ENCODE measurements at regions not wholly inside any gene's neighbourhood (a gene's known extent, or its start where the extent isn't known, plus 50 kb on each side); places are given as distances from the start of the nearest gene placed in this dataset.

DNA sequence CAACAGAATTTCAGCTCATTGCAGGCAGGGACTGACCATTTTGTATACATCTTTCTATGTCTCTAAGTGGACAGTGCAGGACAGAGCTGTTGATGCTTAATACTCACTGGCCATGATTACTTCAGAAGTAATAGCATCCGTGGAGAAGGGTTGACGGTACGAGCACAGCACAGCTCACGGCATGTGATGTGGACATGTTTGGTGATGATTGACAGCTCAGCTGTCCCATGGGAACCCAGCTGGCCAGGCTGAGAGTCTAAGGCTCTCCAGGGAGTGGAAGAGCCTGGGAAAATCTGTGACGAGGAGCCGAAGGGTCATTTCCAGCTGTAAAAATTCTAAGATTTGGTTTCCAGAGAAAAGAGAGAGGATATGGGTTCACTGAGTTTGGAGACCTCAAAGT is 198.2 kb downstream of the SNX19 start:
- DNase-seq: no peak

DNA sequence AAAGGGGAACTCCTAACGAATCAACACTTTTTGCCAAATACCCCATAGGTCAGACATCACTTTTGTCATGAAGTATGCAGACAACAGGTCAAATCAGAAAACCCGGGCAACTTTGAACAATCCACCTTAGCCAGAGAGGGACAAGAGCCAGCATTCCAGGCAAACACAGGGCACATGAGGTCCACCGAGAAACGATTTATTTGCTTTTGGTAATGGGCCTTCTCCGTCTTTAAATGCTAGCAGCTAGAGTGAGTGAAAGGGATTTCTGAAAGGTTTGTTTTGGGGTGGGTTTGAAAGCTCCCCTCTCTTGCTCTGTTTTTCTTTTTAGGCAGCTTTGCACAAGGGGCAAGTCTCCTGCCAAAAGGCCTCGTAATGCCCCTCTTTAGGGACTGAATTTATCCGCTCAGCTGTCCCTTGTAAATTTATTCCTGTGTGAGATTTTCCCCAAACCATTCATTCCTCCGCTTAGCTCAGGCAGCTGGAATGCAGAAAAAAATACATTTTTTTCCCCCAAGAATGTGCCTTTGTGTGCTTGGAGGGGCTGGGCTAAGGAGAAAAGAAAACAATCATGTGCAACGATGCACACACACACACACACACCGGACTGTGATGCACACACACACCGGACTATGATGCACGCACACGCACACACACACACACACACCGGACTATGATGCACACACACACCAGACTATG is 196.9 kb downstream of the SNX19 start:
- DNase-seq: no peak

DNA sequence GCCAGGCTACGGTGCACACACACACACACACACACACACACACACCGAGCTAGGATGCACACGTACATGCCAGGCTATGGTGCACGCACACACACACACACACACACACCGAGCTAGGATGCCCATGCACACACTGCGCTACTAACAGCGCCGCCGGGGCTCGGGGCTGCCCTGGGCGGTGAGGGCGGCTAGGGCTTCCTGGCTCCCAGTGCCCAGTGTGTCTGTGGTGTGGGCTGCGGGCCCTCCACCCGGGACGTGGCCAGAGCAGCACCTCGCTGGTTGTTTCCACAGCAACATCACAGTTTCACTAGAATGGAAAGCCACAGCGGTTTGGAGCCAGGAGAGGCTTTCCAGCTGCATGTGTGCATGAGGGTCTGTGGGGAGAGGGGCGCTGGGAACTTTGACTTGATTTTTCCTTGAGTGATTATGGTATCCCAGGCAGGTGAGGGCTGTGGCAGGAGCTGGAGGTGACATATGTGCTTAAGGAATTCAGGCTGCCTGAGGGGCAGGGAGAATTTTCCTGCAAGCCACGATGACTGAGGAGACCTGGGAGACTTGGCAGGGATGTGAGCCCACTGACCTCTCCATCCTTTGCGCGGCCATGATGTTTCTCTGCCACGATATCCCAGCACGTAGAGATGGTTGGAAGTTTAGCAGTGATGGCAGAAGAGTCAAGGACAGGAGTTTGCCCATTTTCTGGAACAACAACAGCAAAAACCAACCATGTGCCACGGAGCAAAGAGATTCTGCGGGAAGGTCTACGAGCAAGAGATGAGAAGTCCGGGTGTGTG is 195.9 kb downstream of the SNX19 start:
- no peak for DNase-seq

DNA sequence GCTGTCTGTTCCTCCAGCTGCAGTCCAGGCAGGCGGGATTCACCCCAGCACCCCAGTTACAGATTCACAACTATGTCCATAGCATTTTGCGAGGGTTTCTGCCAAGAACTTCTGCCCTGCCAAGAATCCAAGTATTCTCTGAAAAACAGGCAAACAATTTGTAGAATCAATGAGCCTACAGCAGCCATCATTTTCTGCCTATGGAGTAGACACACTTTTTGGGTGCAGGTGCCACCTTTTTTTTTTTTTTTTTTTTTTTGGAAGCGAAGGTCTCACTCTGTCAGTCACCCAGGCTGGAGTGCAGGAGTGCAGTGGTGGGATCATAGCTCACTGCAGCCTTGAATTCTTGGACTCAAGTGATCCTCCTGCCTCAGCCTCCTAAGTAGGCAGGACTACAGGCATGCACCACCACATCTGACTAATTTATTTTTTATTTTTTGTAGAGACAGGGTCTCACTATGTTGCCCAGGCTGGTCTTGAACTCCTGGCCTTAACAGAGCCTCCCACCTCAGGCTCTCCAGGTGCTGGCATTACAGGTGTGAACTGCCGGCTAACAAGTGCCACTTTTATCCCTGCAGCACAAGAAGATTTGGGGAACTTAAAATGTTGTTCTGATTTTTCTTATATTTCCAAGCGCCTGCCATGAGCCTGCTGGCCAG is 195.1 kb downstream of the SNX19 start:
- DNase-seq: no peak

DNA sequence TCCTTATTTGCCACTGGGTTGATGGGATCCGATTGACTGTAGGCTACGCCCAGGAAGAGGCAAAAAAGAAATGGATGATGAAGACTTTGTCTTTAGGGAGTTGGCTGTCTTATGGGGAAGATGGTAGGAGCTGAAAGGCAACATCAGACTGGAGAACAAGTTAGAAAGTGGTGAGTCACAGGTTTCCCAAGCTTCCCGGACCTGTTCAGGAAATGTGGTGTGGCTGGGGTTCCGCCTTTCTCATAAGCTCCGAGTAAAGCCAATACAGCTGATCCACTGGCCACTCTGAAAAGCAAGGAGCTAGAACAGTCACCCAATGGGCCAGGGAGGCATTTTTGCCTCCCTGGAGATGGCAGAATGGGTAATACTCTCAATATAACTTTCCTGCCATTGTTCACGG is 194.5 kb downstream of the SNX19 start:
- no peak for DNase-seq

DNA sequence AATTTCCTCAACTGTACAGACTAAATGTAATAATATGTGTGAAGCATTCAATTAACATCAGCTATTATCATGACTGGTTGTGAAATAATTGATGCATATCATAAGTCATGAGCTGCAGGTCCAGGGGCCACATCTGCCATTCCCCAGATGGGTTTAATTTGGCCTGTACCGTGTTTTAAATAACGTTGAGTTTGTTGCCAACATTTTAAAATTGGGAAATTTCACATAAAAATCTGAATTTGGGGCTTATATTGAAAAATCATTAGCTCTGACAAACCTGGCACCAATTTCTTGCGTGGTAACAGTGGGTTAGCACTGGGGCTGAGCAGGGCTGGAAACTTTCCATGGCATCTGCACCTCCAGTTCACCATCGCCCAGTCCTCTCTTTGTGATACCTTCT is 193.9 kb downstream of the SNX19 start:
- no peak for DNase-seq

DNA sequence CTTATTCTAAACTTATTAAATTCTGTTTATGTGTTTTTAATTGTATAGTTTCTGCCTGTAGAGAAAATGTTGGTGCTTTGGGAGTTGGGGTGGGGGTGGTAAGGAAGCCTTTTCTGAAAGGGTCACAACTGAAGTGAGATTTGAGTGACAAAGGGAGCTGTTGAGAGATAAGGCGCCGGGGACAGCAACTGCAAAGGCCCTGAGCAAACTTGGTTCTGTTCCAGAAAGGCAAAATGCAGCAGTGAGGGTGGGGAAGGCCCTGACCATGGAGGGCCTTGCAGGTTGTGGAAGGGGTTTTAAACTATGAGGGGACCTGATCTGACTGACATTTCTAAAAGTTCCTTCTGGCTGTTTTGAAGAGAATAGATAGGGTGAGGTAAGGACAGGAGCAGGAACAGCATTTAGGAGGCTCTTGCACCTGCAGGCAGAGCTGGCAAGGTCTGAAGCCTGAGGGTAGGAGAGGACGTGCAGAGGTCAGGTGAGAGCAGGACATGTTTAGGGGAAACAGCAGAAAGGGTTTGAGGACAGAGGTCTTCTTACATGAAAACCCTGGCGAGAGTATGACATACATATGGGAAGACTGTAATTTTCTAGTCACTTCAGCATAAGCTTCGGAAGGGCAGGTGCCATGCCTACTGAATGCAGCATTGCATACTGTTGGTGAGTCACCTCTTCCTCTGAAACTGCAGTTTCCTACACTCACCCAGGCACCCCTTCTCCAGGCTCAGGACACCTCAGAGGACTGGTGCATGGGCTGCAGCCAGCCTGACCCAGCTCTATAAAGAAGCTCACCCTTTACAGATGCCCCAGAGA is 190.7 kb downstream of the SNX19 start:
- no peak for DNase-seq

DNA sequence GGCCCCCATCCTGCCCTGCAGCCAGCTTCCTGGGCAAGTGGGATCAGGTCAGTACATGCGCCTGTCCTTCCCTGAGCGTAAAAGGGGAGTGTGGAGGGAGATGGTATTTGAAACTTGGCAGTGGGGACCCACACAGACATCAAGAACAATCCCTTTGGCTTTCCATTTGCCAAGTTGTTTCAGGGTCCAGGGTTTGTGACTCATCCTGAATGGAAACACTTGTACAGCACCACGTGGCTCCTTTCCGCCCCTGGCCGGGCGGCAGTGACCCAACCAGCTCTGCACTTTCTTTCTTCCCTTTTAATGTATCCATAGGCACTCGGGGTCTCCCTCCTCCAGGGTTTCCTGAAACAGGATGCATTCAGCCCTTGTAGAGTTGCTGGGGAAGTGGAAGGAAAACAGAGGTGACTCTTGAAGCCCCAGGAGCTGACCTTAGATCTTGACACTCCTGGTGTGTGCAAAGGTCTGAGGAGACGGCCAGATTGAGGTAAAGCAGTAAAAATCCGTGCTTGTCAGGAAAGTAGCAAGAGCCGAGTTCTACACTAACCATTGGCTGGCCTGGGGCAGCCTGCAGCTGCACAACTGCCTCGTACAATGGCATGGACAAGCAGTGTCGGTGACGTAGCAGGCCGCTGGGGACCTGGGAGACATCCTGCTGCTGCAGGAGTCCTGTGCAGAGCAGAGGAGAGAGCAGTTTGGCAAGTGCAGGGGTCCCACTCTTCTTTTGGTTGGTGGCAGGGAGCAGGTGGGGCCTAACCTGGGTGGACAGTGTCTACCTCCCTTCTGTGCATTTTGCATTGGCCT is 189.8 kb downstream of the SNX19 start:
- DNase-seq: no peak

DNA sequence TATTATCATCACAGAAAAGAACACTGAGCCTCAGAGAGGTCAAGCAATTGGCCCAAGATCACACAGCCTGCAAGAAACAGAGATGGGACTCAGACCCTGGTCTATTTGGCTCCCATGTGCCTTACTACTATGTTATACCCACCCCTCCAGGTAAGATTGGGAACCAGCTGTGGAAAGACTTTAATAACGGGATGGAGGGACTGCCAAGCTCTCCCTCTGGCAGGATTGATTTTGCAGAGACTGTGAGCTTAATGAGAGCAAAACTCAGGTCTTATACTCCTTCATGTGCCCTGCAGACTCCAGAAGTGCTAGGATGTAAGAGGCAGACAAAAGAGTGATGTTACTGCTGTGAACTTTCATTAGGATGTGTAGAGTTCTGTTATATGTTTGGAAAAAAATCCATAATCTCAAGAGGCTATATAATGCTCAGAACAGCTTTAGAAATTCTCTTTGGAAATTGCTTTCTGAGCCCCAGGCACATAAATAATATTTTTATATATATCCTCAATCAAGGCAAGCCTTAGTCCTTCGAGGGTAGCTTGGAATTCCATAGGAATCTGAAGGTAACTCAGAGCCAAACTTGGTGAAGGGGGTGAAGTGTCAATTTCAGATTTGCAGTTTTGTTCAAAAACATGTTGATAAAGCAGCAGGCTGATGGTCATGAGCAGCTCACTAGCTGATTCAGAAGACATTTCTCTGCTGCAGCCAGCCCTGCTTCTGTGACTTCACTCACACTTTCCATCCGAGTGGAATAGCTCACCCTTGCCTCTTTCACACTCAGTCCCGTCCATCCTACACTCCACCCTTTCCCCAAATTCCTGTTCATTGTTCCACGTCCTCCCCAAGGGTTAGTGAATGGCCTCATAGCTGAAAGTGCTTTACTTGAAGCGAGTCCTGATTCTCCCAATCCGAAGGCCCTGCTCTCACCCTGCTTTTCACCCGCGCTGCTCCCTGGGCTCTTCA is 188.8 kb downstream of the SNX19 start:
- DNase-seq: no peak

DNA sequence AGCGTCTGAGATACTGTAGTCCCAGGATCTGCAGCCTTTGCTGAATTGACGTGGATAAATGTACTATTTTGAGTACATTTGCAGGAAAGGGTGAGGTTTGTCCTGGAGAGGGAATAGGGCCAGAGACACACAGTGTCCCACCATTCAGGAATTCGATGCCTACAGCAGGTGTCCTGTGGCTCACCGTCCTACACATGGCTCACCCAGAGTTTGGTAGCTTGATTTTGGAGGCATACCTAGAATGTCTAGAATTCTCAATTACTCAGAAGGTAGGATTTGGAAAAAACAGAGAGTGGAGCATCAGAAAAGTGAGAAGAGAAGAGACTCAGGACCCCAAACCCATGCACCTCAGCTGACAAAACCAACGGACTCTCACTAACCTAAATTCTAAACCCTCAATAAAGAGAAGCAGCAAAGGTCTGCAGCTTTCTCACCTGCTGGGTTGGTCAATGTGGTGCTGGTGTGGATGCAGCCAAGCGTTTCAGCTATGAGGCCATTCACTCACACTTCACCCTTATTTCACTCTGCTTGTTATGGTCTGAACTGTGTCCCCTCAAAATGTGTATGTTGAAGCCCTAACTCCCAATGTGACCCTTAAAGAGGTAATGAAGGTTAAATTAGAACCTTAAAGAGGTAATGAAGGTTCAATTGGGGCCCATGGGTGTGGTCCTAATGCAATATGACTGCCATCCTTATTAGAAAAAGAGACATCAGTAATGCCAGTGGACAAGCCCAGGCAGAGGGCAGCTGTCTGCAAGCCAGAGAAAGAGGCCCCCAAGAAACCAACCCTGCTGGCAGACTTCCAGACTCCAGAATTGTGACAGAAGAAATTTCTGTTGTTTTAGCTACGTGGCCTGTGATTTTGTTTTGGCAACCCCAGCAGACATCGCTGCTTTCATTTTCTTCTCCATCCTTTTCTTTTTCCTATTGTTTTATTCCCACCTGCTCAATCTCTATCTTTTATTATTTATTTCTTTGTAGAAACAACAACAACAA is 187.8 kb downstream of the SNX19 start:
- DNase-seq: no peak

DNA sequence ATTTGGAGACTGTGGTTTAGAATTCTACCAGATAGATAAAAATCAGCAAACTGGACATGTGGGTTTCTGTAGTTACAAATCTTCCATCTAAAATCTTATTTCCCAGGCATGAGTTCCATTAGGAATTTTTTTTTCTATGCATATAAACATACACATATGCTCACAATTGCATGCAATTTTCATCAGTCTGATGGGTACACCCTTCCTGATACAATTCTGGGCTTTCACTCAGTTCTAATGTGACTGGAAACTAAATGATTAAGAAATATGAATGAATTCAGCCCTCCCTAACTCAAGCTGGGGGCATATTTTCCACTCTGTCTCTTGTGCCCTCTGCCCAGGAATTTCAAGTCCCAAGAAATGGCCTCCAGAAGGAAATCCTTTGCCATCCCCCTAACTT is 187.1 kb downstream of the SNX19 start:
- DNase-seq: no peak

DNA sequence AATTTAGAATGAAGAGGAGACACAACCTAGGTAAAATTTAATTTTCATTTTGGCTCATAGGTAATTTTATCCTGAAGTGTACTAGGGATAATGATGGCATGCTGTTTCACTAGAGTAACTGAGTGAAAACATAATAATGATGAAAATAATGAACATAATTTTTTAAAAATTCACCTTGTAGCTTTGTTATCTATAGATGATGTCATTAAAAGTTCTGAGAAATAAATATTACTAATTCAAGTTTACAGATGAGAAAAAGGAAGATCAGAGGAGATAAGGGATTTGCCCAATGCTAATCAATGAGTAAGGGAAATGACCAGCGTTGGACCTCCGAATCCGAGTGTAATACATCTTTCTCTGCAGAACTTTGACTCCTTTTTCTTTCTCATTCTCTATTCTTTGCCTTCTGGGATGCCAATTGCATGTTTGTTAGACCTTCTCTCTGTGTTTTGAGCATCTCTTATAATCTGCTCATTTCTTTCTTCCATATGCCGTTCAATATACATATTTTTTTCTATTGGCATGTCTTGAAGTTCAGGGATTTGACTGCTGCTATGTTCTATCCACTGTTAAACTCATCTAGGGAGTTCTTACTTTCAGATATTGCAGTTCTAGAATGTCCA is 186.5 kb downstream of the SNX19 start:
- no peak for DNase-seq

DNA sequence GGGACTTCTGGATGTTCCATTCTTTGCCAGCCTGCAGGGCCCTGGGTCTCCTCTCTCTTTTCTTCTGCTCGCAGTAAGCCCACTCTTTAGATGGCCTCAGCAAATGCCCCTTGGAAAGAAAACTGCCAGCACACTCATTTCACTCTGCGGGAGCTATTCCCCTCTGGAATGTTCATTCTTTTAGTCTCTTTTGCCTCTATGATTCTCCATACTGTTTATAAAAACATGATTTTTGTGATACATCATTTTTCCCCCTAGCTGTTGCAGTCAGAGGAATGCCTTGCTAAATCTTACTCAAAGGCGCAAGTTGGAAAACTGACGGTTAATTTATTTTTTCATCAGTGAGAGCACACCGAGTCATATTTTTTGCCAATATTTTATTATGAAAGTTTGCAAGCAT is 184.9 kb downstream of the SNX19 start:
- DNase-seq: no peak

DNA sequence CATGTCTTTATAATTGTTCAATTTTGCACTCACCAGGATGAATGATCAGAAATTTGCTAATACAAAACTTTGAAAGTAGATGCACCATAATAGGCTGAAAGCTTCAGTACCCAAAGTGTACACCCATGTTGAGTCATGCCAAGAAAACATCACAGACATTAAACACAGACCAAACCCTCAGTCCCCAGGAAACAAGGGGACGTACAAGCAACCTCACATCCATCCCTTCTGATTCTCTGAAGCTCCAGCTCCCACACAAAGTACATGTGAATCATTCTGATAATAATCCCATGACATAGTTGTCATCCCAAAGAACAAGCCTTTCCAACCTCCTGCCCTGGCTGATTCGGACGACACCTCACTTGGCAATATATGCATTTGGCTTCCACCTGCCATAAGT is 183.8 kb downstream of the SNX19 start:
- DNase-seq: no peak

DNA sequence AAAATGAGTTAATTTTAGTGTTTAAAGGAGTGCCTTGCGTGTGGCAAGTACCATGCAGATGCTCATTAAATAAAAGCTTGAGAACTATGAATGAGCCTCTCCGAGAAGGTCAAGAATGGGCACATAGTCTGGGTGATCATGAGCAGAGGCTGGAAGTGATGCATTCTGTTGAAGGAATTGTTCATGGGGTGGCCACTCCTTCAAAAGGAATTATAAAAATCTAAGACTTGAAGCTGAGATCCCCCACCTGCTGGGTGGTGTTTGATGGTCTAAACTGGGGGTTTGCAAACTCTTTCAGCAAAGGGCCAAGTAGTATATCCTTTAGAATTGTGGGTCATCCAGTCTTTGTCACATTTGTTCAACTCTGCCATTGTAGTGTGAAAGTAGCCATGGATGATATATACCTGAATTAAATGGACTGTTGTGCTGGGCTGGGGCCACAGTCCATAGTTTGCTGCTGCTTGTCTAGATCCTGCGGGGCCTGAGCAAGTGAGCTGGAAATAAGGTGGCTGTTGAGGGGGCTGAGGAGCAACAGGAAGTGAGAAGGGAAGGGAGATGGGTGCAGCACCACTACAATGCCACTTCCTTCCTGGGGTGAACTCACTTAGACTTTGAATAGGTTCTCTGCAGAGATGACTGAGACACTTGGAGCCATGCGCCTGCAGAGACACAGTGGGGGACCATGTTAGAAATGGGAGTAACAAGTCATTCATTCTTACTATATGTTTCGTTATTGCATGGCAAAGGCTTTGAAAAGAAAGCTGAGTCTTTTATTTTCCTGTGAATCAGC is 179.0 kb downstream of the SNX19 start:
- no peak for DNase-seq

DNA sequence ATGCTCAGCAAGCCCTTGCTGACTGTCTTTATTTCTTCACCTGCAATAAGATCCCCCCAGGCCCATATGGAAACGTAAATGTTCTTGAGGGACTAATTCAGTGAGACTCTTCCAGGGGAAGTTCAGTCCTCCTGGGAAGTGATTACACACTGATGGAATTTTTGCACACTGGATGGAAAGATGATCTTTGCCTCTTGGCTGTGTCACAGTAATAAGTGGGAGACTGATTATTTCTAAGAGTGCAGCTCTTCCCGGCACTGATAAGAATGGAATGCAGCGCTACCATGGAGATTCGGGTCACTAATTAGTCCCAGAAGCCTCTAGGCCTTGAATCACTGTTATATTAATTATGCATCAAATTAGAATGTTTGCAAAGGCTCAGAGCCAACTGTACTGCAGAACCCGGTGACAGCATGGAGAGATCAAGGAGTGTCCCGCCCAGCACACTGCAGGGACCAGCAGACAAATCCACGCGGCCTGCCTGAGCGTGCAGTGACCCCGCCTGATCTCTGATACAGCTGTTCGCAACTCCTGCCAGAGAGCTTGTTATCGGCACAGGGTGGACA is 178.3 kb downstream of the SNX19 start:
- no peak for DNase-seq

DNA sequence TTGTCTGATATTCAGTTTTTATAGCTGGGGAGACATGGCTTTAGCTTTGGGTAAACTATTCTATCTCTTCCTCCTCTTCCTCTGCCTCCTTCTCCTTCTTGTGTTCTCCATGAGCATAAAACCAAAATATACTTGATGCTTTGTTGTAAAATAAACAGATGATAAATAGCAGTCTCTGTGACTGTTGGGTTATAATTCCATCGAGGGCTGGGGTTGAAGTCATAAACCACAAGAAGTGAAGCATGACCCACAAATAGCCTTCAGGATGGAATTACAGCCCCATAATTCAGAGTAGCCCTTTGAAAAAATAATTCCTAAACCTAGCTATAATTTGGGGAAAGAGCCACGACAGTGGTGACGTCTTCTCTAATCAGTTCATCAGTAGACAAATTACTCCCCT is 177.7 kb downstream of the SNX19 start:
- DNase-seq: no peak

DNA sequence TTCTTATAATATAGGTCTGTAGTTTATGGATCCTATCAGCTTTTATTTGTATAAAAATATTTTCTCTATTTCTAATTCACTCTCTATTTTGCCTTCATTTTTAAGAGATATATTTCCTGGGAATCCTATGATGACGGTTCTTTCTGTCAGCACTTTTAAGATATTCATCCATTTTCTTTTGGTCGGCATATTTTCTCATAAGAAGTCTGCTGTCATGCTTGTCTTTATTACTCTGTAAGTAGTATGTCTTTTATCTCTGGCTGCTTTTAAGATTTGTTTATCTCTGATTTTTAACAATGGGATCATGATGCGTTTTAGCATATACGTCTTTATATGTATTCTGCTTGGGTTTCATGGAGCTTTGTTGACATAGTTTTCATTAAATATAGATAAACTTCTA is 175.5 kb downstream of the SNX19 start:
- no peak for DNase-seq

Data from suppressor macrophage treated with lipopolysaccharide for 1 hour (primary cell).